Trophoblast cell (in vitro differentiated cells and primary cell): ENCODE measurements at regions not wholly inside any gene's neighbourhood (a gene's known extent, or its start where the extent isn't known, plus 50 kb on each side); places are given as distances from the start of the nearest gene placed in this dataset.

Source experiments
- DNase-seq, 2 donors: peaks; one replicate each; pipeline ENCODE4 v3.0.0-alpha.2; 2016
- H2AFZ ChIP-seq: 2 replicates; pipeline ENCODE4 v1.6.1; 2013; ENCODE audit warnings: low read length, moderate library complexity, mild to moderate bottlenecking; ENCODE audit not compliant: insufficient read depth, poor library complexity
- H2AK5ac ChIP-seq: 2 replicates; pipeline ENCODE4 v1.6.1; 2013; ENCODE audit warnings: mild to moderate bottlenecking, low read length
- H2BK120ac ChIP-seq: 2 replicates; pipeline ENCODE4 v1.6.1; 2013; ENCODE audit warnings: low read length, mild to moderate bottlenecking, moderate library complexity; ENCODE audit not compliant: insufficient read depth, poor library complexity
- H2BK12ac ChIP-seq: 2 replicates; pipeline ENCODE4 v1.6.1; 2013; ENCODE audit warnings: mild to moderate bottlenecking, low read length, moderate library complexity
- H2BK5ac ChIP-seq: 2 replicates; pipeline ENCODE4 v1.6.1; 2013; ENCODE audit warnings: low read length, low read depth, moderate library complexity, mild to moderate bottlenecking; ENCODE audit not compliant: poor library complexity
- H3K14ac ChIP-seq: 2 replicates; pipeline ENCODE4 v1.6.1; 2013; ENCODE audit warnings: mild to moderate bottlenecking, low read length
- H3K18ac ChIP-seq: 2 replicates; pipeline ENCODE4 v1.6.1; 2013; ENCODE audit warnings: mild to moderate bottlenecking, low read length
- H3K23ac ChIP-seq: 2 replicates; pipeline ENCODE4 v1.6.1; 2013; ENCODE audit warnings: low read length
- H3K27ac ChIP-seq: 2 replicates; pipeline ENCODE4 v1.5.1; 2013; ENCODE audit warnings: low read depth, mild to moderate bottlenecking, inconsistent platforms, low read length, moderate library complexity
- H3K27me3 ChIP-seq: 2 replicates; pipeline ENCODE4 v1.6.1; 2013; ENCODE audit warnings: inconsistent platforms, mild to moderate bottlenecking, low read length, moderate library complexity; ENCODE audit not compliant: insufficient read depth
- H3K36me3 ChIP-seq, 2 experiments: 1 replicate in 1 of 2; 2 replicates in 1 of 2; pipeline ENCODE4 v1.6.1; 2013; ENCODE audit warnings: low read length in 2 of 2, mild to moderate bottlenecking in 2 of 2, moderate library complexity in 1 of 2; ENCODE audit not compliant: insufficient read depth in 2 of 2, control insufficient read depth in 1 of 2
- H3K4ac ChIP-seq: 2 replicates; pipeline ENCODE4 v1.6.1; 2013; ENCODE audit warnings: low read depth, mild to moderate bottlenecking, low read length, moderate library complexity
- H3K4me1 ChIP-seq, 2 experiments: 1 replicate in 1 of 2; 2 replicates in 1 of 2; pipeline ENCODE4 v1.6.1; 2013; ENCODE audit warnings: low read length in 2 of 2, mild to moderate bottlenecking in 2 of 2, moderate library complexity in 1 of 2; ENCODE audit not compliant: insufficient read depth in 2 of 2, control insufficient read depth in 1 of 2
- H3K4me2 ChIP-seq: 2 replicates; pipeline ENCODE4 v1.6.1; 2013; ENCODE audit warnings: inconsistent platforms, mild to moderate bottlenecking, low read length, moderate library complexity
- H3K4me3 ChIP-seq: 2 replicates; pipeline ENCODE4 v1.5.1; 2013; ENCODE audit warnings: mild to moderate bottlenecking, low read depth, low read length, inconsistent platforms
- H3K79me1 ChIP-seq: one replicate; pipeline ENCODE4 v1.6.1; 2013; ENCODE audit warnings: low read length
- H3K79me2 ChIP-seq: 2 replicates; pipeline ENCODE4 v1.6.1; 2013; ENCODE audit warnings: low read length, mild to moderate bottlenecking; ENCODE audit not compliant: control insufficient read depth, insufficient read depth, poor library complexity
- H3K9ac ChIP-seq: 2 replicates; pipeline ENCODE4 v1.6.1; 2013; ENCODE audit warnings: mild to moderate bottlenecking, low read length
- H3K9me3 ChIP-seq: 2 replicates; pipeline ENCODE4 v1.6.1; 2013; ENCODE audit warnings: low read depth, mild to moderate bottlenecking, control low read depth, inconsistent platforms, low read length; ENCODE audit not compliant: insufficient read depth
- H4K12ac ChIP-seq: 2 replicates; pipeline ENCODE4 v1.6.1; 2013; ENCODE audit warnings: low read depth, mild to moderate bottlenecking, low read length, moderate library complexity
- H4K8ac ChIP-seq: 2 replicates; pipeline ENCODE4 v1.6.1; 2013; ENCODE audit warnings: low read depth, mild to moderate bottlenecking, low read length, moderate library complexity
- H4K91ac ChIP-seq: one replicate; pipeline ENCODE4 v1.6.1; 2013; ENCODE audit warnings: low read depth, mild to moderate bottlenecking, low read length, moderate library complexity
- WGBS: extraction: QIAGEN DNeasy Blood & Tissue Kit; methylation state at CpG from one replicate; pipeline ENCODE4 v1.1.7; 2013; ENCODE audit warnings: missing lambda C conversion rate; ENCODE audit not compliant: insufficient read length, insufficient coverage; ENCODE audit errors: extremely low coverage; 5-methylcytosine and 5-hydroxymethylcytosine counted together

DNA sequence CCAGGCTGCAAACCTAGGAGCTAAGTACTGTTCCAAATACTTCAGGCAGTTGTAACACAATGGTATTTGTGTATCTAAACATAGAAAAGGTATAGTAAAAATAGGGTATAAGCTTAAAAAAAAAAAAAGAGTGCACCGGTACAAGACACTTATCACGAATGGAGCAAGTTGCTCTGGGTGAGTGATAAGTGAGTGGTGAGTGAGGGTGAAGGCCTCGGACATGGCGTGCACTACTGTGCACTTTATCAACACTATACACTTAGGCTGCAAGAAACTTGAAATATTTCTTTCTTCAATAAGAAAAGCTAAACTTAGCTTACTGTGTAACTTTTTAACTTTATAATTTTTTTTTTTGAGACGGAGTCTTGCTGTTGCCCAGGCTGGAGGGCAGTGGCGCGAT lies 159.5 kb upstream of the PDE10A start:
- Histone ChIP-seq H3K9ac (no peak overlapping the region), H3K18ac (no peak overlapping the region), H4K8ac (no peak overlapping the region), H3K9me3 (peaks cover 3% of the 10 kb centered on the region), H3K36me3 (no peaks in the 10 kb centered on the region), H3K4me2 (no peak overlapping the region), H3K79me2 (no peaks in the 10 kb centered on the region), H4K12ac (no peak overlapping the region), H2BK120ac (no peak overlapping the region), H3K4me1 (no peaks in the 10 kb centered on the region), H2AK5ac (no peak overlapping the region), H3K14ac (no peak overlapping the region), H3K4ac (no peak overlapping the region), H3K23ac (no peak overlapping the region), H3K27ac (no peak overlapping the region), H2BK5ac (no peak overlapping the region), H3K4me3 (no peak overlapping the region), H3K79me1 (no peaks in the 10 kb centered on the region), H2AFZ (no peak overlapping the region), H3K27me3 (no peaks in the 10 kb centered on the region), H4K91ac (no peak overlapping the region), H2BK12ac (no peak overlapping the region)
- WGBS = no CpG with 5 or more reads among the region's 7 CpGs
- DNase-seq = no peak

DNA sequence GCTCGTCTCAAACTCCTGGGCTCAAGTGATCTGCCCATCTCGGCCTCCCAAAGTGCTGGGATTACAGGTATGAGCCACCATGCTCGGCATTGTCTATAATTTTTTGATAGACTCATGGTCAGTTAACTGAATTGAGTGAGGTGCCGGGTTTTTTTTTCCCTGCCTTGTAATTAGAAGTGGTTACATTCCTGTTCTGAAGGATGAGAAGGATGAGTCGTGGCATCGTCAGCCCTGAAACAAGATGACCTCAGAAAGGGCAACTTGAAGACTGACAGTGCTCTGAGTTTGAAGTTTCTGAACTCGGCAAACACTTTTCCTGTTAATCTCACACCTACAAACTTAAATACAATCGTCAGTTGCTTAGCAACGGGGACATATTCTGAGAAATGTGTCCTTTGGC lies 158.7 kb upstream of the PDE10A start:
- WGBS = no CpG with 5 or more reads among the region's 9 CpGs

DNA sequence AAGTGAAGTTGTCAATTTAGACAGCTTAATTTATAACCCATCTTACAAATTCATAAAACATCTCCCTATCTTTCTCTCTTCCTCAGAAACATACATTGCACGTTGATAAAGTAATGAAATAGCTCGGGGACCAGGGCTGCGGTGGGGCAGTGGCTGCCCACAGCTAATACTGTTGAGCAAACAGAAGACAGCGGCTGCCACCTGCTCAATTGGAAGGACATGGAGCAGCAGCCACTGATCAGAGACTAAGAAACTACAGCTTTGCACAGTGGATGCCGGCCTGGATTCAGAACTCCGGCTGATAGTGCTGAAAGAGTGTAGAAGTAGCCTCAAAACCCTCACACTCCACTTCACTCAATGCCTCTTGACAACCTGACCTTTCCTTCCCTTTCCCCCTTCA lies 157.9 kb upstream of the PDE10A start:
- H2BK12ac ChIP-seq = no peak overlapping the region
- no peak overlapping the region for H3K23ac ChIP-seq
- H2AK5ac ChIP-seq = no peak overlapping the region
- H3K4me1 ChIP-seq = no peaks in the 10 kb centered on the region
- H4K12ac ChIP-seq = no peak overlapping the region
- H3K9ac ChIP-seq = no peak overlapping the region
- H2AFZ ChIP-seq = no peak overlapping the region
- DNase-seq = no peak
- H3K4ac ChIP-seq = no peak overlapping the region
- no peak overlapping the region for H3K14ac ChIP-seq
- H3K79me1 ChIP-seq = no peaks in the 10 kb centered on the region
- no peak overlapping the region for H4K8ac ChIP-seq
- H4K91ac ChIP-seq = no peak overlapping the region
- no peak overlapping the region for H3K4me3 ChIP-seq
- H3K27ac ChIP-seq = no peak overlapping the region
- H3K79me2 ChIP-seq = no peaks in the 10 kb centered on the region
- no peak overlapping the region for H3K4me2 ChIP-seq
- WGBS = 100% methylated on average over 1 of the region's 6 CpGs
- peaks cover 3% of the 10 kb centered on the region for H3K9me3 ChIP-seq
- no peak overlapping the region for H3K18ac ChIP-seq
- H2BK120ac ChIP-seq = no peak overlapping the region
- H2BK5ac ChIP-seq = no peak overlapping the region
- H3K27me3 ChIP-seq = no peaks in the 10 kb centered on the region
- H3K36me3 ChIP-seq = no peaks in the 10 kb centered on the region

More for the DNA sequence above, 158.7 kb upstream of the PDE10A start:
- H4K91ac ChIP-seq = no peak overlapping the region
- H3K9me3 ChIP-seq = peaks cover 3% of the 10 kb centered on the region
- no peaks in the 10 kb centered on the region for H3K79me2 ChIP-seq
- no peaks in the 10 kb centered on the region for H3K79me1 ChIP-seq
- no peak overlapping the region for H3K23ac ChIP-seq
- H3K27me3 ChIP-seq = no peaks in the 10 kb centered on the region
- H3K36me3 ChIP-seq = no peaks in the 10 kb centered on the region
- H3K4me3 ChIP-seq = no peak overlapping the region
- no peak overlapping the region for H4K12ac ChIP-seq
- no peak overlapping the region for H4K8ac ChIP-seq
- H3K27ac ChIP-seq = no peak overlapping the region
- H3K4ac ChIP-seq = no peak overlapping the region
- no peaks in the 10 kb centered on the region for H3K4me1 ChIP-seq
- no peak overlapping the region for H2AK5ac ChIP-seq
- no peak overlapping the region for H2BK120ac ChIP-seq
- no peak for DNase-seq
- no peak overlapping the region for H3K9ac ChIP-seq
- no peak overlapping the region for H3K14ac ChIP-seq
- H2AFZ ChIP-seq = no peak overlapping the region
- H3K4me2 ChIP-seq = no peak overlapping the region
- no peak overlapping the region for H2BK12ac ChIP-seq
- no peak overlapping the region for H2BK5ac ChIP-seq
- no peak overlapping the region for H3K18ac ChIP-seq

DNA sequence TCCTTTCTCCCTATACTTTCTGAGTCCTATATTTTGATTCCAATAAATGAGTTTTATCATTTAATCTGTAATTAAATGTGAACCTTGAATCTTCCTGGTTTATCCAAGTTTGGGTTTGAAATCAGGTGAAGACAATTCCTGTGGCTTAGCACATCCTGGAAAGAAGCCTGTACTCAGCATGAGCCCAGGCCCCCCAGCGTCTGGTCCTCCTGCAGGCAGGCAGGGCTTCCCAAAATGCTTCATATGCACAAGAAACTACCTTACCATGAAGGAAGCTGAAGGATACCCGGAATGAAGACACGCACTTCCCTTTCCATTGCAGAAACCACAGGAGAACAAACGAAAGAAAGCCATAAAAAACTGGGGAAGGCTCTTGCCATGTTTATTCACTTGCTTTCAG lies 157.4 kb upstream of the PDE10A start:
- Histone ChIP-seq H4K12ac (no peak overlapping the region), H3K4me3 (no peak overlapping the region), H3K18ac (no peak overlapping the region), H2AK5ac (no peak overlapping the region), H4K8ac (no peak overlapping the region), H3K27me3 (no peaks in the 10 kb centered on the region), H2BK12ac (no peak overlapping the region), H3K4me2 (no peak overlapping the region), H3K4ac (no peak overlapping the region), H2BK5ac (no peak overlapping the region), H2BK120ac (no peak overlapping the region), H3K9ac (no peak overlapping the region), H3K79me2 (no peaks in the 10 kb centered on the region), H3K27ac (no peak overlapping the region), H3K23ac (no peak overlapping the region), H4K91ac (no peak overlapping the region), H2AFZ (no peak overlapping the region), H3K79me1 (no peaks in the 10 kb centered on the region), H3K14ac (no peak overlapping the region), H3K36me3 (no peaks in the 10 kb centered on the region), H3K9me3 (peaks cover 3% of the 10 kb centered on the region), H3K4me1 (no peaks in the 10 kb centered on the region)
- DNase-seq = no peak
- WGBS = no CpG with 5 or more reads among the region's 4 CpGs
